ENCODE measurements at regions not wholly inside any gene's neighbourhood (a gene's known extent, or its start where the extent isn't known, plus 50 kb on each side); places are given as distances from the start of the nearest gene placed in this dataset.

DNA sequence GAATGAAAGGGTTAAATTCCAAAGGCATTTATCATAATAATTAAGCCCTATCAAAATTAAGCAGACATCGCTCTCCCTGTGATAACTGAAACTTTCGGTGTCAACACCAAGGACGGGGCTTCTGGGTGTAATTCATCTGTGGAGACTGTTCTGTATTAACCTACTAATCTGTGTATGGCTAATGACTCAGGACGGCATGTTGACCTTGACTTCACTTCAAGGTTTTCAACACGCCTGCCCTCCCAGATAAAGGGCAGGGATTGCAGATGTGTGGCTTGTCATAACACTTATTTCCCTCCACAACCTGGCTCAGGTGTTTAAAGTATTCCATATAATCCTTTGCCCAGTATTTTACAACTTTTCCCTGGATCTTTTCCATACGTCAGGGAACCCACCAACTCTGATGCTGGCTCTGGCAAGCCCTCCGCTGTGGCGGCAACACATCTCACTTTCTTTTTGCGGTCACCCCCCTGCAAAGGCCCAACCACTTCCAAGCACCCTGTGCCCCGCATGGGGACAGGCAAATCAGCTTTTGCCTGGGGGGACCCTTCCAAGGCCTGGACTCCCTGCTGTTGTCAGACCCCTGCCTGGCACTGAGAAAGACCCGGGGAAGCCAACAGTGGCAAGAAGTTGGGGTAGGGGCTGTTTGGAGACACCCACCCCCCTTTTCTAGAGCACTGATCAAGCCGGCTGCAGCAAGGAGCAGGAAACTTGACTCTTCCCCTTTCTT, 93.2 kb upstream of the MEF2A start:
- no peak for TF ChIP-seq POLR2A (IDR thresholded peaks at IDR 0.05)
- TF ChIP-seq, protein P1, sequence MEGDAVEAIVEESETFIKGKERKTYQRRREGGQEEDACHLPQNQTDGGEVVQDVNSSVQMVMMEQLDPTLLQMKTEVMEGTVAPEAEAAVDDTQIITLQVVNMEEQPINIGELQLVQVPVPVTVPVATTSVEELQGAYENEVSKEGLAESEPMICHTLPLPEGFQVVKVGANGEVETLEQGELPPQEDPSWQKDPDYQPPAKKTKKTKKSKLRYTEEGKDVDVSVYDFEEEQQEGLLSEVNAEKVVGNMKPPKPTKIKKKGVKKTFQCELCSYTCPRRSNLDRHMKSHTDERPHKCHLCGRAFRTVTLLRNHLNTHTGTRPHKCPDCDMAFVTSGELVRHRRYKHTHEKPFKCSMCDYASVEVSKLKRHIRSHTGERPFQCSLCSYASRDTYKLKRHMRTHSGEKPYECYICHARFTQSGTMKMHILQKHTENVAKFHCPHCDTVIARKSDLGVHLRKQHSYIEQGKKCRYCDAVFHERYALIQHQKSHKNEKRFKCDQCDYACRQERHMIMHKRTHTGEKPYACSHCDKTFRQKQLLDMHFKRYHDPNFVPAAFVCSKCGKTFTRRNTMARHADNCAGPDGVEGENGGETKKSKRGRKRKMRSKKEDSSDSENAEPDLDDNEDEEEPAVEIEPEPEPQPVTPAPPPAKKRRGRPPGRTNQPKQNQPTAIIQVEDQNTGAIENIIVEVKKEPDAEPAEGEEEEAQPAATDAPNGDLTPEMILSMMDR (IDR thresholded peaks at IDR 0.05): no peak

All from ovary (tissue), 3 donors.